GM23248 (cell line): ENCODE measurements at regions not wholly inside any gene's neighbourhood (a gene's known extent, or its start where the extent isn't known, plus 50 kb on each side); places are given as distances from the start of the nearest gene placed in this dataset.

ENCODE experiments used
- DNase-seq: peaks from one replicate; pipeline ENCODE4 v3.0.0-alpha.2; 2015
- H2AFZ ChIP-seq: fragments of 200-600 bp; sonication (generic); 2 replicates; pipeline ENCODE4 v1.6.1; 2016; ENCODE audit warnings: antibody characterized with exemption
- H3F3A ChIP-seq: fragments of 200-600 bp; sonication (generic); 2 replicates; pipeline ENCODE4 v1.6.1; 2016; ENCODE audit warnings: mild to moderate bottlenecking, antibody characterized with exemption, mixed run types; ENCODE audit not compliant: insufficient read depth
- H3K27ac ChIP-seq: fragments of 200-600 bp; sonication (generic); 2 replicates; pipeline ENCODE4 v1.5.1; 2016; ENCODE audit warnings: mild to moderate bottlenecking
- H3K27me3 ChIP-seq: fragments of 200-600 bp; sonication (generic); replicated peaks from 2 replicates; pipeline ENCODE4 v1.6.1; 2016; ENCODE audit warnings: mild to moderate bottlenecking; ENCODE audit not compliant: insufficient read depth
- H3K36me3 ChIP-seq: fragments of 200-600 bp; sonication (generic); 2 replicates; pipeline ENCODE4 v1.6.1; 2016; ENCODE audit warnings: low read depth, mild to moderate bottlenecking
- H3K4me1 ChIP-seq: fragments of 200-600 bp; sonication (generic); 2 replicates; pipeline ENCODE4 v1.6.1; 2016; ENCODE audit warnings: mild to moderate bottlenecking; ENCODE audit not compliant: insufficient read depth
- H3K4me2 ChIP-seq: fragments of 200-600 bp; sonication (generic); one replicate; pipeline ENCODE4 v1.6.1; 2016; ENCODE audit warnings: mild to moderate bottlenecking; ENCODE audit not compliant: unreplicated experiment
- H3K4me3 ChIP-seq: fragments of 200-600 bp; sonication (generic); 2 replicates; pipeline ENCODE4 v1.5.1; 2016; ENCODE audit warnings: mild to moderate bottlenecking
- H3K79me2 ChIP-seq: fragments of 200-600 bp; sonication (generic); 2 replicates; pipeline ENCODE4 v1.6.1; 2016; ENCODE audit warnings: mild to moderate bottlenecking; ENCODE audit not compliant: insufficient read depth
- H3K9ac ChIP-seq: fragments of 200-600 bp; sonication (generic); 2 replicates; pipeline ENCODE4 v1.6.1; 2016; ENCODE audit warnings: mild to moderate bottlenecking
- H3K9me2 ChIP-seq: fragments of 200-600 bp; sonication (generic); 2 replicates; pipeline ENCODE4 v1.6.1; 2016; ENCODE audit warnings: mixed run types, mild to moderate bottlenecking, moderate library complexity; ENCODE audit not compliant: insufficient read depth
- H3K9me3 ChIP-seq: fragments of 200-600 bp; sonication (generic); one replicate; pipeline ENCODE4 v1.6.1; 2017; ENCODE audit warnings: low read depth
- H4K20me1 ChIP-seq: fragments of 200-600 bp; sonication (generic); 2 replicates; pipeline ENCODE4 v1.6.0; 2016; ENCODE audit not compliant: insufficient read depth
- EZH2 ChIP-seq: fragments of 200-600 bp; sonication (generic); IDR thresholded peaks from 2 replicates; pipeline ENCODE4 v1.6.1; 2018; ENCODE audit warnings: antibody characterized with exemption, mild to moderate bottlenecking; ENCODE audit not compliant: insufficient read depth, poor library complexity, severe bottlenecking
- EZH2phosphoT487 ChIP-seq: fragments of 200-600 bp; sonication (generic); IDR thresholded peaks from 2 replicates; pipeline ENCODE4 v1.6.1; 2018; ENCODE audit warnings: antibody characterized with exemption, moderate library complexity, mild to moderate bottlenecking, low read depth; ENCODE audit not compliant: insufficient read depth
- WGBS, 2 experiments: methylation state at CpG; one replicate each; pipeline ENCODE4 v1.1.6; 2015 to 2017; ENCODE audit warnings: low lambda C conversion rate in 2 of 2, low coverage in 1 of 2; ENCODE audit errors: missing lambda C conversion rate in 2 of 2; 5-methylcytosine and 5-hydroxymethylcytosine counted together
- in situ Hi-C: fragments of 300-500 bp; cut with MboI; formaldehyde crosslinking; loops from 2 replicates; pipeline ENCODE4 v1.15.0; 2020

DNA sequence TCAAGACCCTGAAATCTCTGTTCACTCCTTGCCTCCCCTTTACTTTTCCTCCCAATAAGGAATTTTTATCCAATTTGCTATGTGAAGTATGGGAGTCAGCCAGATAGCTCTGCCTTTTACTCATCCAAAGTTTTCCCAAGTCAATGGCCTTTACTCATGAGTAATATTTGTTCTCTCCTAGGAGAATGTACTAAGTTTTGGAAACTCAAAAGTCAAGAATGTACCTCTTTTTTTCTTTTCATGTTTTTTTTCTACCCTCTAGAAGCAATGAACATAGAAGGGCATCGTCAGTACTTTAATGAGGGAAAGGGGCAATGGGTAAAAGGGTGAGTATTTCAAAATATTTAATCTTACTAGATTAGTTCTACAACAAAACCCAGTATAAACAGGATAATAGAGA is 140.2 kb upstream of the SGCD start:
- H3K9me2 ChIP-seq = no peaks in the 10 kb centered on the region
- peaks cover 26% of the 10 kb centered on the region for H3K4me1 ChIP-seq
- 0 out of 2 replicates have a peak overlapping the region, but pooled peaks have one; percentile 12 for H2AFZ ChIP-seq
- peak; percentile 76 for DNase-seq
- WGBS, 2 experiments = 12 to 23% methylated on average over 1 of the region's 1 CpG
- no peaks in the 10 kb centered on the region for H3K79me2 ChIP-seq
- no peak overlapping the region for H3K9ac ChIP-seq
- peak overlapping the region; percentile 32 for H3K27ac ChIP-seq
- TF ChIP-seq EZH2phosphoT487 = no peak
- no peak for TF ChIP-seq EZH2
- H3K36me3 ChIP-seq = no peaks in the 10 kb centered on the region
- peaks cover 18% of the 10 kb centered on the region for H3F3A ChIP-seq
- H3K27me3 ChIP-seq = no peaks in the 10 kb centered on the region
- no peaks in the 10 kb centered on the region for H3K9me3 ChIP-seq
- in situ Hi-C loops = no loop called here
- H3K4me2 ChIP-seq = peak overlapping the region; percentile 49
- H4K20me1 ChIP-seq = no peaks in the 10 kb centered on the region
- H3K4me3 ChIP-seq = no peak overlapping the region

DNA sequence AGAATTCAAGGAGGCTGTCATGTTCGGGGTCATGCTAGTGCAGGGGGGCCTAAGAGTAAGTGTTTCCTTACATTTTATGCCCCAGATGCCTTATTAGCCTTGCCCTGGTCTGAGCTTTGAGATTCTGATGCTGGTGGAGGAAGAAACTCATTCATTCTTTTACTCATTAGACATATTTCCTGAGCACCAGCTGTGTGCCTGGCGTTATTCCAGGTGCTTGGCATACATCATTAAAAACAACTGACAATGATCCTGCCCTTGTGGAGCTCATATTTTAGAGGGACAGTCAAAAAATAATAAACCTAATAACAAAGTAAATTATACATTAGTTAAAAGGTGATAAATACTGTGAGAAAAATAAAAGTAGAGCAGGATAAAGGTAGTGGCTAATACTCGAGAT is 138.9 kb upstream of the SGCD start:
- H3F3A ChIP-seq = peaks cover 18% of the 10 kb centered on the region
- no peak overlapping the region for H3K4me2 ChIP-seq
- no peak overlapping the region for H3K27ac ChIP-seq
- H3K9me2 ChIP-seq = no peaks in the 10 kb centered on the region
- no peak overlapping the region for H2AFZ ChIP-seq
- DNase-seq = peak; percentile 31
- TF ChIP-seq EZH2 (no peak), EZH2phosphoT487 (no peak)
- no peak overlapping the region for H3K9ac ChIP-seq
- H3K27me3 ChIP-seq = no peaks in the 10 kb centered on the region
- H3K4me1 ChIP-seq = peaks cover 26% of the 10 kb centered on the region
- H3K36me3 ChIP-seq = no peaks in the 10 kb centered on the region
- in situ Hi-C loops = no loop called here
- no peaks in the 10 kb centered on the region for H3K79me2 ChIP-seq
- no peaks in the 10 kb centered on the region for H4K20me1 ChIP-seq
- 63 to 68% methylated on average over 3 of the region's 3 CpGs for WGBS, 2 experiments
- no peak overlapping the region for H3K4me3 ChIP-seq
- no peaks in the 10 kb centered on the region for H3K9me3 ChIP-seq

DNA sequence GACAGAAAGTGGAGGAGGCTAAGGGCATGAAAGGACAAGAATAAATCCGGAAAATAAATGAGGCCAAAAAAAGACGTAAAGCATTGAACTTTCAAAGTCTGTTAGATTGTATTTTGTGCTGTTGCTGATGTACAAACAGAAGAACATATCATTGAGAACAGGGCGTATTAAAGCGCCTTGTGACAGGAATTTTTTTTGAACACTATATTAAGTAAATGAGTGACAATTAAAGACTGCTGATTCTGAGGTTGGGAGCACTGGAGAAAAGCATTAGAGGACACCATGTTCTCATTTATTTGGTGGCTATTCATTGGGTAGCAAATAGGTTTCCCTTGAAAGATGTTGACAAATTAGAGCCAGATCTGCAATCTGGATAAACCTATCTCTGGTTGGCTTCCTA is 137.3 kb upstream of the SGCD start:
- Histone ChIP-seq H2AFZ (no peak overlapping the region), H3F3A (peaks cover 18% of the 10 kb centered on the region), H3K79me2 (no peaks in the 10 kb centered on the region), H3K27me3 (no peaks in the 10 kb centered on the region), H3K4me3 (no peak overlapping the region), H3K9ac (no peak overlapping the region), H3K4me2 (no peak overlapping the region), H3K9me3 (no peaks in the 10 kb centered on the region), H3K4me1 (peaks cover 26% of the 10 kb centered on the region), H4K20me1 (no peaks in the 10 kb centered on the region), H3K27ac (no peak overlapping the region), H3K9me2 (no peaks in the 10 kb centered on the region), H3K36me3 (no peaks in the 10 kb centered on the region)
- DNase-seq = no peak
- 96 to 97% methylated on average over 4 of the region's 4 CpGs for whole genome bisulfite sequencing, 2 experiments
- TF ChIP-seq EZH2 (no peak), EZH2phosphoT487 (no peak)
- in situ Hi-C loops = no loop called here

DNA sequence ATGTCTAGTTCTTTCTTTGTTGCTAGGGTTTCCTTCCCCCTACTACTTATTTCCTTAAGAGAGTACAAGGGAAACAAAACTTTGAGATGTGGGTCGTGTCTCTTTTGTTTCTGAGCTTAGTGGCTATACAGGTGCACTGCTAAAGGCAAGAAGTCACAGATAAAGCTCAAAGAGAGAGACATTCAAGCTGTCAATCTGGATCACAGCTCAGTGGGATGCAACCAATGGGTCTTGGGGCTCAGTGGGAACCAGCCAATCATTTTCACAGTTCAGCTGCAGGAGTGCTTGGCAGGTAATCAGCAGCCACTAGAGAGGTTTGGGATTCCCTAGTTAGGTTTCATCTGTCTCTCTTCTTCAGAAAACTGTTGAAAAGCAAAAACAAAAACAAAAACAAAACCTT is 135.4 kb upstream of the SGCD start:
- DNase-seq = no peak
- peaks cover 19% of the 10 kb centered on the region for H3K4me1 ChIP-seq
- no peak overlapping the region for H3K4me3 ChIP-seq
- no peaks in the 10 kb centered on the region for H3K27me3 ChIP-seq
- no peaks in the 10 kb centered on the region for H3K9me3 ChIP-seq
- H4K20me1 ChIP-seq = no peaks in the 10 kb centered on the region
- no peaks in the 10 kb centered on the region for H3K9me2 ChIP-seq
- H2AFZ ChIP-seq = no peak overlapping the region
- 70 to 90% methylated on average over 1 of the region's 1 CpG for WGBS, 2 experiments
- H3K27ac ChIP-seq = no peak overlapping the region
- H3K4me2 ChIP-seq = no peak overlapping the region
- peaks cover 10% of the 10 kb centered on the region for H3F3A ChIP-seq
- H3K79me2 ChIP-seq = no peaks in the 10 kb centered on the region
- in situ Hi-C loops = no loop called here
- no peak for TF ChIP-seq EZH2phosphoT487
- H3K9ac ChIP-seq = no peak overlapping the region
- H3K36me3 ChIP-seq = no peaks in the 10 kb centered on the region

DNA sequence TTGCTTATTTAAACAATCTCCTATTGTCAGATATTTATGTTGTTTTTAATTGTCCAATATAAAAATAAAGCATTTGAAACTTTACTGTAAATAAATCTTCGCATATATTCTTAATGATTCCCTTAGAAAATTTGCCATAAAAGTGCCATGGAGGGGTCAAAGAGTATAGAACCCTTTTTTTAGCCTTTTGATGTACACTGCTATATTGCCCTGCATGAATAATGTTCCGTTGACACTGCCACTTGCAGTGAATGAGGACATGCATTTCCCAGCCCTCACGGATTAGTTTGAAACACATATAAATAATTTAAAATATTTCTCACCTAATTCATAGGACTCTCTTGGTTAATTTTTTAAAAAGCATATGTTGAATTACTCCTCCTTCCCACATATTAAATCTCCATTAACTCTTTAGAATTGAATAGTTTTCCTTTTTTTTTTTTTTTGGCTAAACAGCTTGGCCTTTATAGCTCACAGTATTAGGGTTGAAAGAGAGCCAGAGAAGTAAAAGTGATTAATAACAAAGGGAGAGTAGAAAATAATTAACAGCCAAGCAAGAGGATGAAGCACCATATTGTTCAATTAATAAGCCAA is 129.8 kb upstream of the SGCD start:
- H3K4me1 ChIP-seq = peaks cover 13% of the 10 kb centered on the region
- DNase-seq = no peak
- no peaks in the 10 kb centered on the region for H4K20me1 ChIP-seq
- in situ Hi-C loops = no loop called here
- H3K9me2 ChIP-seq = no peaks in the 10 kb centered on the region; the same call in 1 of the 2 replicates
- H3K9me3 ChIP-seq = no peaks in the 10 kb centered on the region
- H3K4me2 ChIP-seq = no peak overlapping the region
- H3K79me2 ChIP-seq = no peaks in the 10 kb centered on the region
- no peak for TF ChIP-seq EZH2
- no peak for TF ChIP-seq EZH2phosphoT487
- H3K36me3 ChIP-seq = no peaks in the 10 kb centered on the region
- H3K27ac ChIP-seq = no peak overlapping the region
- WGBS, 2 experiments = 62 to 67% methylated on average over 3 of the region's 3 CpGs
- H3K27me3 ChIP-seq = no peaks in the 10 kb centered on the region
- no peak overlapping the region for H3K9ac ChIP-seq
- peaks cover 16% of the 10 kb centered on the region for H3F3A ChIP-seq
- no peak overlapping the region for H3K4me3 ChIP-seq
- H2AFZ ChIP-seq = no peak overlapping the region
